Spleen (tissue), 11 donors: ENCODE measurements at regions not wholly inside any gene's neighbourhood (a gene's known extent, or its start where the extent isn't known, plus 50 kb on each side); places are given as distances from the start of the nearest gene placed in this dataset.

Source experiments
- DNase-seq: peaks from one replicate; pipeline ENCODE4 v3.0.0-alpha.2; 2020
- H3K27ac ChIP-seq, 8 donors: fragments of 200-600 bp; sonication (generic) in 7 of 8; 1 replicate in 4 of 8; 2 replicates in 4 of 8; pipeline versions ENCODE4 v1.5.0 to v1.8.0; 2016 to 2021; ENCODE audit warnings: inconsistent platforms in 4 of 8, mild to moderate bottlenecking in 4 of 8, moderate library complexity in 1 of 8
- H3K27me3 ChIP-seq, 7 donors: fragments of 200-600 bp; sonication (generic) in 6 of 7; replicated peaks in 1 of 7; 1 replicate in 4 of 7; 2 replicates in 3 of 7; pipeline versions ENCODE4 v1.5.0 to v1.8.0; 2016 to 2021; ENCODE audit warnings: inconsistent platforms in 3 of 7, mild to moderate bottlenecking in 1 of 7
- H3K36me3 ChIP-seq, 6 donors: fragments of 200-600 bp; sonication (generic) in 5 of 6; 1 replicate in 4 of 6; 2 replicates in 2 of 6; pipeline versions ENCODE4 v1.5.0 to v1.8.0; 2016 to 2021; ENCODE audit warnings: inconsistent platforms in 2 of 6
- H3K4me1 ChIP-seq, 6 donors: fragments of 200-600 bp; sonication (generic) in 5 of 6; 1 replicate in 3 of 6; 2 replicates in 3 of 6; pipeline versions ENCODE4 v1.5.0 to v1.8.0; 2016 to 2021; ENCODE audit warnings: inconsistent platforms in 3 of 6
- H3K4me3 ChIP-seq, 8 donors: fragments of 200-600 bp; sonication (generic) in 7 of 8; 1 replicate in 4 of 8; 2 replicates in 4 of 8; pipeline versions ENCODE4 v1.5.0 to v1.8.0; 2016 to 2021; ENCODE audit warnings: inconsistent platforms in 4 of 8, mild to moderate bottlenecking in 4 of 8, moderate library complexity in 2 of 8
- H3K9me3 ChIP-seq, 8 donors: fragments of 200-600 bp; sonication (generic) in 7 of 8; 1 replicate in 4 of 8; 2 replicates in 4 of 8; pipeline versions ENCODE4 v1.5.0 to v1.8.0; 2016 to 2021; ENCODE audit warnings: inconsistent platforms in 4 of 8
- POLR2A ChIP-seq, 3 donors: fragments of 450-650 bp; IDR thresholded peaks; one replicate each; pipeline ENCODE4 v1.5.1; 2017; ENCODE audit warnings: antibody characterized with exemption in 3 of 3, mild to moderate bottlenecking in 1 of 3
- POLR2AphosphoS5 ChIP-seq, 3 donors: sonication (generic); formaldehyde crosslinking; IDR thresholded peaks; one replicate each; pipeline ENCODE4 v1.5.1; 2017; ENCODE audit warnings: antibody characterized with exemption in 3 of 3
- WGBS, 5 donors: extraction: QIAGEN DNeasy Blood & Tissue Kit in 3 of 5; methylation state at CpG; one replicate each; pipeline versions ENCODE4 v1.1.5 to v1.1.7; 2013 to 2018; 5-methylcytosine and 5-hydroxymethylcytosine counted together
- intact Hi-C: fragments of 100-400 bp; cut with DNase I; formaldehyde crosslinking; loops from one replicate; pipeline ENCODE4 v1.15.0; 2023; ENCODE audit warnings: low total_unique reads
- TF ChIP-seq, protein P1 (sequence below), 11 experiments: fragments of 200-600 bp in 7 of 11; fragments of 450-650 bp in 4 of 11; sonication (generic) in 4 of 11; IDR thresholded peaks in 8 of 11; conservative IDR thresholded peaks in 3 of 11; 1 replicate in 7 of 11; 2 replicates in 4 of 11; pipeline versions ENCODE4 v1.4.0 to v1.8.0; 2016 to 2021; ENCODE audit warnings: antibody characterized with exemption in 11 of 11, inconsistent platforms in 4 of 11, mild to moderate bottlenecking in 1 of 11
- donor health status: healthy with polysubstance abuse.
- donor health status: DM: no; HTN: no; CAD: no; lungs with moderate emphysema.
- donor health status: DM: no; HTN: no; CAD: no.
- donor health status: Bipolar disorder and iron deficiency.
- donor health status: healthy.
- donor health status: DM: no; HTN: no; CAD: no.
- donor health status: DM: yes; HTN: yes; CAD: no.

DNA sequence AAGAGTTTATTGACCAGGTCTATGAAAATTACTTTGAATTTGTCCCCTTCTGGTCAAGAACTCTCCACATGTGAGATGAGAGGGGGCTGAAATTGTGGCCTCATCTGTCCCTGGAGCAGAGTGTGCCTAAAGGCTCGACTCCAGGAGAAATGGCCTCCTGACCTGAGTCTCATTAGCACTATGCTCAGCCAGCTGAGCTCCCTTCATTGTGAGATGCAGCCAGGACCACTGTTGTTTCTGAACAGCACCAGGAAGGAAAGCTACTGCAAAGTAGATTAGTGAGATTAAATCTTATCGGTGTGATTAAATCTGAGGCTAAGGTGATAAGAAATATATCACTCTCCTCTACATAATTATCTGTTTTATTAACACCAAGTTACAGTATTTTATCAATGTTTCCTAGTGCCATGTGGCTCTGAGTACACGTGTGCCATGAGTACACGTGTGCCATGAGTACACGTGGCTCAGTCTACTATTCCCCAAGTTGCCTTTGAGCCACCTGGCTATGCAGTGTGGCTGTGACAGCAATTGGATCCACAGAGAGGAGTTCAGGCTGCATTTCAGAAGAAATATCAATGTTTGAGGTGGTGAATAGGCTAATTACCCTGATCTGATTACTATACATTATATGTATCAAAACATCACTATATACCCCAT is 126.9 kb downstream of the IPMK start:
- no peaks in the 10 kb centered on the region for H3K36me3 ChIP-seq
- 65 to 80% (median 75%) methylated on average over 5 of the region's 5 CpGs for WGBS, 5 donors
- no peak overlapping the region for H3K27ac ChIP-seq
- H3K27me3 ChIP-seq = peaks cover 0 to 16% (median 0%) of the 10 kb centered on the region in 7 donors
- DNase-seq = no peak
- no peaks in the 10 kb centered on the region for H3K4me1 ChIP-seq
- no peak overlapping the region for H3K4me3 ChIP-seq
- H3K9me3 ChIP-seq = peaks cover 0 to 7% (median 0%) of the 10 kb centered on the region in 8 donors
- intact Hi-C loops = loop anchor here (10.0 kb wide), 1 partner anchor 806 kb away; no protein-coding TSS in a partner anchor
- TF ChIP-seq POLR2A (IDR thresholded peaks at IDR 0.05) (no peak), POLR2AphosphoS5 (IDR thresholded peaks at IDR 0.05) (no peak)
- TF ChIP-seq, protein P1, sequence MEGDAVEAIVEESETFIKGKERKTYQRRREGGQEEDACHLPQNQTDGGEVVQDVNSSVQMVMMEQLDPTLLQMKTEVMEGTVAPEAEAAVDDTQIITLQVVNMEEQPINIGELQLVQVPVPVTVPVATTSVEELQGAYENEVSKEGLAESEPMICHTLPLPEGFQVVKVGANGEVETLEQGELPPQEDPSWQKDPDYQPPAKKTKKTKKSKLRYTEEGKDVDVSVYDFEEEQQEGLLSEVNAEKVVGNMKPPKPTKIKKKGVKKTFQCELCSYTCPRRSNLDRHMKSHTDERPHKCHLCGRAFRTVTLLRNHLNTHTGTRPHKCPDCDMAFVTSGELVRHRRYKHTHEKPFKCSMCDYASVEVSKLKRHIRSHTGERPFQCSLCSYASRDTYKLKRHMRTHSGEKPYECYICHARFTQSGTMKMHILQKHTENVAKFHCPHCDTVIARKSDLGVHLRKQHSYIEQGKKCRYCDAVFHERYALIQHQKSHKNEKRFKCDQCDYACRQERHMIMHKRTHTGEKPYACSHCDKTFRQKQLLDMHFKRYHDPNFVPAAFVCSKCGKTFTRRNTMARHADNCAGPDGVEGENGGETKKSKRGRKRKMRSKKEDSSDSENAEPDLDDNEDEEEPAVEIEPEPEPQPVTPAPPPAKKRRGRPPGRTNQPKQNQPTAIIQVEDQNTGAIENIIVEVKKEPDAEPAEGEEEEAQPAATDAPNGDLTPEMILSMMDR (IDR thresholded peaks at IDR 0.05 in 8 of 11, conservative IDR thresholded peaks at IDR 0.05 in 3 of 11) = no peak

DNA sequence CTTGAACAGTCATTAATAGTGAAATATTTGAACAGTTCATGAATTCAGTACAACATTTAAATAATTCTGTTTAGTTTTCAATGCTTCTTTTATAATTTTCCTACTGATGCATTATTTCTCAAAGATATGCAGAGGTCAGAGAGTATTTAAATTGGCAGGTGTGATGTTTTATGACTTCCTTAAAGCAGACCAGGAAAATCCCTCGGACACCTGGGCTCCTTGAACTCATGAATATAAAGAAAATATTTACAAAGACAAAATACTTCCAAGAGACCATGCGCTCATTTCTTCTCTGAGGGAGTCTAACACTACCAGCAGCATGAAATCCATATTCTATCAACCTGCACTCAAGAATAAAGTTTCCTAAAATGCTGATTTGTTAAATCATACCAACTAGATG is 127.6 kb downstream of the IPMK start:
- no peak overlapping the region for H3K27ac ChIP-seq
- H3K4me3 ChIP-seq = no peak overlapping the region
- DNase-seq = no peak
- peaks cover 0 to 7% (median 0%) of the 10 kb centered on the region in 8 donors for H3K9me3 ChIP-seq
- intact Hi-C loops = loop anchor here (10.0 kb wide), 1 partner anchor 805 kb away; no protein-coding TSS in a partner anchor
- WGBS, 5 donors = 73 to 87% (median 80%) methylated on average over 2 of the region's 2 CpGs
- H3K27me3 ChIP-seq = peaks cover 0 to 16% (median 0%) of the 10 kb centered on the region in 7 donors
- H3K36me3 ChIP-seq = no peaks in the 10 kb centered on the region
- no peaks in the 10 kb centered on the region for H3K4me1 ChIP-seq
- TF ChIP-seq, protein P1 (IDR thresholded peaks at IDR 0.05 in 8 of 11, conservative IDR thresholded peaks at IDR 0.05 in 3 of 11) = no peak
- no peak for TF ChIP-seq POLR2A (IDR thresholded peaks at IDR 0.05)
- TF ChIP-seq POLR2AphosphoS5 (IDR thresholded peaks at IDR 0.05) = no peak

DNA sequence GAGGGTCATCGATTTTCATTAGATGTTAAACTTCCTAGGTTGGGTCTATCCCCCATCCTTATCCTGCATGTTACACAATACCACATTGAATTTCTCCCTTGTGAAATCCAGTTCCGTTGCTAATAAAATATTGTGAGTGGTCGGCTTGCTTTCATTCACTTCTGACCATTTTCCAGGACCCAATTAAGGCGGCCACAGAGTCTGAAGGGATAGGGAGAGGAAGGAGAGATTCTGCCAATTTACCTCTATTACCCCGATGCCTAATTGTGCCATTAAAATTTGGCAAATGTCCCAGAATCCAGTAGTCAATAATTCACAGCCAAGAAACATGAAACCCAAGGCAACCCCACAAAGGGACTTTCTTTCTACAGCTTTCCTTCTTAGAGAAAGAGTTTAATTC is 129.9 kb downstream of the IPMK start:
- 74 to 87% (median 84%) methylated on average over 5 of the region's 5 CpGs for whole genome bisulfite sequencing, 5 donors
- intact Hi-C loops = no loop called here

More for the DNA sequence above, 129.9 kb downstream of the IPMK start:
- Histone ChIP-seq H3K9me3 (no peaks in the 10 kb centered on the region), H3K4me1 (no peaks in the 10 kb centered on the region), H3K4me3 (no peak overlapping the region), H3K36me3 (no peaks in the 10 kb centered on the region), H3K27me3 (peaks cover 0 to 16% (median 0%) of the 10 kb centered on the region in 7 donors), H3K27ac (no peak overlapping the region)
- no peak for DNase-seq
- TF ChIP-seq POLR2A (IDR thresholded peaks at IDR 0.05) (no peak), POLR2AphosphoS5 (IDR thresholded peaks at IDR 0.05) (no peak)
- TF ChIP-seq, protein P1 (IDR thresholded peaks at IDR 0.05 in 8 of 11, conservative IDR thresholded peaks at IDR 0.05 in 3 of 11) = no peak
